Body of pancreas (tissue), 4 donors: ENCODE measurements at regions not wholly inside any gene's neighbourhood (a gene's known extent, or its start where the extent isn't known, plus 50 kb on each side); places are given as distances from the start of the nearest gene placed in this dataset.
"Not testable (repeated sequence)": the region's sequence is repeated elsewhere in the genome, so short reads cannot be mapped to it uniquely, and the experiment has no call there.

ENCODE experiments used
- ATAC-seq: fragments of 150-250 bp; one replicate; pipeline ENCODE4 v1.9.1; 2016
- DNase-seq, 4 donors: peaks; one replicate each; pipeline ENCODE4 v3.0.0-alpha.2; 2019
- H3K27ac ChIP-seq, 4 donors: fragments of 200-600 bp; sonication (generic); 1 replicate in 3 of 4; 2 replicates in 1 of 4; pipeline versions ENCODE4 v1.5.1 to v1.6.1; 2016 to 2019; ENCODE audit warnings: mild to moderate bottlenecking in 1 of 4, mixed read lengths in 1 of 4, moderate library complexity in 1 of 4
- H3K27me3 ChIP-seq, 2 donors: fragments of 200-600 bp; sonication (generic); one replicate each; pipeline ENCODE4 v1.6.0; 2016; ENCODE audit warnings: mild to moderate bottlenecking in 1 of 2
- H3K36me3 ChIP-seq, 2 donors: fragments of 200-600 bp; sonication (generic); replicated peaks in 1 of 2; 2 replicates each; pipeline ENCODE4 v1.5.1; 2016; ENCODE audit warnings: low read depth in 2 of 2; ENCODE audit not compliant: insufficient read depth in 1 of 2
- H3K4me1 ChIP-seq: fragments of 200-600 bp; sonication (generic); one replicate; pipeline ENCODE4 v1.6.0; 2016
- H3K4me3 ChIP-seq, 2 donors: fragments of 200-600 bp; sonication (generic); 1 replicate in 1 of 2; 2 replicates in 1 of 2; pipeline ENCODE4 v1.5.1; 2016 to 2019
- H3K9me3 ChIP-seq, 3 donors: fragments of 200-600 bp; sonication (generic); 1 replicate in 2 of 3; 2 replicates in 1 of 3; pipeline ENCODE4 v1.5.1; 2016
- CTCF ChIP-seq, 7 experiments: fragments of 450-650 bp in 4 of 7; fragments of 200-600 bp in 3 of 7; sonication (generic) in 3 of 7; IDR thresholded peaks; one replicate each; pipeline ENCODE4 v1.5.1; 2016 to 2019; ENCODE audit warnings: antibody characterized with exemption in 7 of 7
- WGBS, 2 donors: methylation state at CpG; one replicate each; pipeline ENCODE4 v1.1.5; 2017; 5-methylcytosine and 5-hydroxymethylcytosine counted together
- intact Hi-C: fragments of 100-400 bp; cut with DNase I; formaldehyde crosslinking; loops from one replicate; pipeline ENCODE4 v1.15.1; 2023

GRCh38 chr16:15230432-15230831, 136.4 kb upstream of the RRN3 start:
- H3K36me3 ChIP-seq, ATAC-seq, DNase-seq, H3K27me3 ChIP-seq, H3K4me1 ChIP-seq, H3K27ac ChIP-seq, intact Hi-C loops, H3K4me3 ChIP-seq, H3K9me3 ChIP-seq: not testable (repeated sequence)
- no CpG with 5 or more reads among the region's 5 CpGs for WGBS, 2 donors

- H3K36me3 ChIP-seq, H3K27me3 ChIP-seq, H3K27ac ChIP-seq, DNase-seq, ATAC-seq, H3K4me3 ChIP-seq, H3K9me3 ChIP-seq, intact Hi-C loops, H3K4me1 ChIP-seq: not testable (repeated sequence)
- 58 to 69% methylated on average over 2 of the region's 2 CpGs for WGBS, 2 donors
These were observed 135.6 kb upstream of the RRN3 start for GRCh38 chr16:15229661-15230060.

- H3K36me3 ChIP-seq, intact Hi-C loops, ATAC-seq, H3K4me1 ChIP-seq, H3K4me3 ChIP-seq, DNase-seq, H3K27me3 ChIP-seq, H3K27ac ChIP-seq, H3K9me3 ChIP-seq: not testable (repeated sequence)
- WGBS, 2 donors, result no CpG with 5 or more reads among the region's 1 CpG
These were observed 130.6 kb upstream of the RRN3 start for GRCh38 chr16:15224651-15225050.

GRCh38 chr16:15223398-15223797, 129.3 kb upstream of the RRN3 start:
- H3K4me1 ChIP-seq, H3K36me3 ChIP-seq, ATAC-seq, intact Hi-C loops, H3K27ac ChIP-seq, H3K27me3 ChIP-seq, H3K9me3 ChIP-seq, DNase-seq, H3K4me3 ChIP-seq: not testable (repeated sequence)
- WGBS, 2 donors, result no CpG with 5 or more reads among the region's 4 CpGs

- not testable (repeated sequence) for H3K4me3 ChIP-seq
These were observed 125.9 kb upstream of the RRN3 start for GRCh38 chr16:15219679-15220615.

GRCh38 chr16:15218856-15219500, 124.9 kb upstream of the RRN3 start:
- H3K27ac ChIP-seq, DNase-seq, H3K4me1 ChIP-seq, H3K27me3 ChIP-seq, ATAC-seq, H3K9me3 ChIP-seq, H3K4me3 ChIP-seq, intact Hi-C loops, H3K36me3 ChIP-seq: not testable (repeated sequence)
- WGBS, 2 donors, result 68 to 70% methylated on average over 6 to 7 of the region's 9 CpGs

More at GRCh38 chr16:15219679-15220615, 125.9 kb upstream of the RRN3 start:
- H3K4me1 ChIP-seq, H3K27ac ChIP-seq, H3K36me3 ChIP-seq, H3K27me3 ChIP-seq, intact Hi-C loops, DNase-seq, H3K9me3 ChIP-seq: not testable (repeated sequence)
- peak; percentile 31 to 66 (median 47) for TF ChIP-seq CTCF (IDR thresholded peaks at IDR 0.05)
- 29 to 34% methylated on average over 7 to 8 of the region's 19 CpGs for WGBS, 2 donors
- ATAC-seq, result peak; percentile 71

- H3K4me3 ChIP-seq, H3K4me1 ChIP-seq, H3K9me3 ChIP-seq, H3K27me3 ChIP-seq, H3K27ac ChIP-seq, ATAC-seq, H3K36me3 ChIP-seq, intact Hi-C loops: not testable (repeated sequence)
- peak in 1 of 4 donors; percentile 2 for DNase-seq
- WGBS, 2 donors, result 61 to 100% methylated on average over 4 to 6 of the region's 10 CpGs
These were observed 113.3 kb upstream of the RRN3 start for GRCh38 chr16:15207202-15207981.

GRCh38 chr16:15206439-15206838, 112.4 kb upstream of the RRN3 start:
- WGBS, 2 donors, result no CpG with 5 or more reads among the region's 9 CpGs
- H3K4me1 ChIP-seq, H3K27me3 ChIP-seq, H3K9me3 ChIP-seq, intact Hi-C loops, H3K4me3 ChIP-seq, ATAC-seq, H3K36me3 ChIP-seq, H3K27ac ChIP-seq, DNase-seq: not testable (repeated sequence)

GRCh38 chr16:15205939-15206338, 111.9 kb upstream of the RRN3 start:
- H3K27me3 ChIP-seq, H3K9me3 ChIP-seq, H3K4me1 ChIP-seq, H3K4me3 ChIP-seq, intact Hi-C loops, H3K36me3 ChIP-seq, DNase-seq, ATAC-seq, H3K27ac ChIP-seq: not testable (repeated sequence)
- 81 to 89% methylated on average over 3 of the region's 5 CpGs for WGBS, 2 donors

GRCh38 chr16:15204571-15204970, 110.5 kb upstream of the RRN3 start:
- H3K4me3 ChIP-seq, H3K27me3 ChIP-seq, H3K9me3 ChIP-seq, DNase-seq, H3K4me1 ChIP-seq, intact Hi-C loops, H3K27ac ChIP-seq, ATAC-seq, H3K36me3 ChIP-seq: not testable (repeated sequence)
- WGBS, 2 donors, result 53 to 69% methylated on average over 4 of the region's 5 CpGs
